ENCODE measurements at regions not wholly inside any gene's neighbourhood (a gene's known extent, or its start where the extent isn't known, plus 50 kb on each side); places are given as distances from the start of the nearest gene placed in this dataset.

- no peak for TF ChIP-seq CTCF (IDR thresholded peaks at IDR 0.05; ENCODE audit: low read depth, low read length)
- DNase-seq, result no peak
- Histone ChIP-seq H3K4me3 (ENCODE audit: low read depth, low read length) (no peak overlapping the region), H3K36me3 (no peaks in the 10 kb centered on the region), H3K4me1 (no peaks in the 10 kb centered on the region), H3K27me3 (no peaks in the 10 kb centered on the region), H3K9me3 (no peaks in the 10 kb centered on the region)
Measured at GRCh38 chr15:98263787-98264186, 303.3 kb downstream of the ARRDC4 start.

- H3K27me3 ChIP-seq, result no peaks in the 10 kb centered on the region
- no peak for TF ChIP-seq CTCF (IDR thresholded peaks at IDR 0.05; ENCODE audit: low read depth, low read length)
- no peak for DNase-seq
- H3K4me1 ChIP-seq, result no peaks in the 10 kb centered on the region
- H3K4me3 ChIP-seq (ENCODE audit: low read depth, low read length), result no peak overlapping the region
- no peaks in the 10 kb centered on the region for H3K9me3 ChIP-seq
- H3K36me3 ChIP-seq, result no peaks in the 10 kb centered on the region
Measured at GRCh38 chr15:98266295-98266694, 305.8 kb downstream of the ARRDC4 start.

- TF ChIP-seq CTCF (IDR thresholded peaks at IDR 0.05; ENCODE audit: low read depth, low read length), result no peak
- H3K4me3 ChIP-seq (ENCODE audit: low read depth, low read length), result no peak overlapping the region
- DNase-seq, result no peak
- no peaks in the 10 kb centered on the region for H3K36me3 ChIP-seq
- no peaks in the 10 kb centered on the region for H3K9me3 ChIP-seq
- no peaks in the 10 kb centered on the region for H3K27me3 ChIP-seq
- no peaks in the 10 kb centered on the region for H3K4me1 ChIP-seq
Measured at GRCh38 chr15:98268163-98268562, 307.7 kb downstream of the ARRDC4 start.

GRCh38 chr15:98272625-98273024 lies 312.1 kb downstream of the ARRDC4 start:
- H3K36me3 ChIP-seq, result no peaks in the 10 kb centered on the region
- no peaks in the 10 kb centered on the region for H3K27me3 ChIP-seq
- H3K4me1 ChIP-seq, result no peaks in the 10 kb centered on the region
- no peak for DNase-seq
- TF ChIP-seq CTCF (IDR thresholded peaks at IDR 0.05; ENCODE audit: low read depth, low read length), result 0 out of 2 replicates have a peak, but pooled peaks have one; percentile 4
- H3K4me3 ChIP-seq (ENCODE audit: low read depth, low read length), result no peak overlapping the region
- H3K9me3 ChIP-seq, result no peaks in the 10 kb centered on the region

- Histone ChIP-seq H3K27me3 (peaks cover 15% of the 10 kb centered on the region), H3K36me3 (no peaks in the 10 kb centered on the region), H3K4me1 (no peaks in the 10 kb centered on the region), H3K4me3 (ENCODE audit: low read depth, low read length) (no peak overlapping the region), H3K9me3 (no peaks in the 10 kb centered on the region)
- DNase-seq, result no peak
- TF ChIP-seq CTCF (IDR thresholded peaks at IDR 0.05; ENCODE audit: low read depth, low read length), result no peak
Measured at GRCh38 chr15:98276018-98276417, 315.5 kb downstream of the ARRDC4 start.

- no peaks in the 10 kb centered on the region for H3K36me3 ChIP-seq
- TF ChIP-seq CTCF (IDR thresholded peaks at IDR 0.05; ENCODE audit: low read depth, low read length), result no peak
- no peak for DNase-seq
- no peaks in the 10 kb centered on the region for H3K4me1 ChIP-seq
- no peaks in the 10 kb centered on the region for H3K9me3 ChIP-seq
- H3K4me3 ChIP-seq (ENCODE audit: low read depth, low read length), result no peak overlapping the region
- H3K27me3 ChIP-seq, result peaks cover 23% of the 10 kb centered on the region
Measured at GRCh38 chr15:98277602-98278001, 317.1 kb downstream of the ARRDC4 start.

Data from BE2C (cell line).